ENCODE measurements at regions not wholly inside any gene's neighbourhood (a gene's known extent, or its start where the extent isn't known, plus 50 kb on each side); places are given as distances from the start of the nearest gene placed in this dataset.
"Not testable (repeated sequence)": the region's sequence is repeated elsewhere in the genome, so short reads cannot be mapped to it uniquely, and the experiment has no call there.

DNA sequence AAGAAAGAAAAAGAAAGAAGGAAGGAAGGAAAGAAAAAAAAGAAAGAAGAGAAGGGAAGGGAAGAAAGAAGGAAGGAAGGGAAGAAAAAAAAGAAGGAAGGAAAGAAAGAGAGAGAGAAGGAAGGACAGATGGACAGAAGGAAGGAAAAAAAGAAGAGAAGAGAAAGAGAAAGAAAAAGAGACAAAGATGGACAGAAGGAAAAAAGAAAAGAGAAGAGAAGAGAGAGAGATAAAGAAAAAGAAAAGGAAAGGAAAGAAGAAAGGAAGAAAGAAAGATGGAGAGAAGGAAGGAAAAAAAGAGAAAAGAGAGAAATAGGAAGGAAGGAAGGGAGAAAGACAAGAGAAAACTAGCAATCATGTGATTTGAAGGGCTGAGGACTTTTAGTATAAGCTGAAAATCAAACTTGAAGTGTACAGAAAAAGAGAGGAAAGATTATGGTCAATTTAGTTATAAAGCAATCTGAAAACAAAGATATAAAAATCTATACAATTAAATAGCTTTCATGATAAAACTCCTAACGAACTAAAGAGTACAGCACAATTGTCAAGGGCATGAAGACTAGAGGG lies 115.3 kb downstream of the LTN1 start:
- no peak for DNase-seq

DNA sequence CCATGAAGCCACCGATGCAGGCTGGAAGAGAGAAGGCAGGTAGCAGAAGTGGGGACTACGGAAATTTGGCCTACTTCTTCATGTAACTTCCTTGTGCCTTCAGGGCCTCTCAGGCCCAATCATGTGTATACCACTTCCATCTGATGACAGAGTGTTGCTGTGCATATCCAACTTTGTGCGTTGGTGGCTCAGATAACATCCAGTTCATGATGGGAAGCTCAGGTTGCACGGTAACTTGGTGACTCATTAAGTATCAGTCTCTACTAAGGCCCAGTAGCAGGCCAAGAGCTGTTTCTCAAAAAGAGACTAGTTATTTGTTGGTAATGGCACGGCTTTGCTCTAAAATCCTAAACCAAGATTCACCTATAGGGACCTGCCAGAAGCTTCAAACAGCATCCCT lies 117.6 kb downstream of the LTN1 start:
- DNase-seq, result no peak

DNA sequence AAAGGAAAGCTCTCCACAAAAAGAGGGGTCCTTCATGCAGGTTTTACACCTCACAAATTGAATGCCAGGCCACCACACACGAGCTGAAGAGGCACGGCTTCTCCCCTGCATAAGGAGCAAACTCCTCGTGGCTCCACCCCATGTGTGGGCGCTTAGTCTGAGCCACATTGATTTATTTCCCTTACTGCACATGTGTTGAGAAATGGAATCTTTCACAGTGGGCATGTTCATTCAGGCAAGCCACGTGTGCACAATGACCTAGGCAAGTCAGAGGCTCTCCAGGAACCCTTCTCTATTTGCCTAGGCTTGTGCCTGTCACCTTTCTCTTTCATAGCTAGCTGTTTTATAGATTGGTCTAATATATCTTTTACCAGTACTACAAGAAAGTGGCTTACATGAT lies 120.5 kb downstream of the LTN1 start:
- DNase-seq, result no peak

DNA sequence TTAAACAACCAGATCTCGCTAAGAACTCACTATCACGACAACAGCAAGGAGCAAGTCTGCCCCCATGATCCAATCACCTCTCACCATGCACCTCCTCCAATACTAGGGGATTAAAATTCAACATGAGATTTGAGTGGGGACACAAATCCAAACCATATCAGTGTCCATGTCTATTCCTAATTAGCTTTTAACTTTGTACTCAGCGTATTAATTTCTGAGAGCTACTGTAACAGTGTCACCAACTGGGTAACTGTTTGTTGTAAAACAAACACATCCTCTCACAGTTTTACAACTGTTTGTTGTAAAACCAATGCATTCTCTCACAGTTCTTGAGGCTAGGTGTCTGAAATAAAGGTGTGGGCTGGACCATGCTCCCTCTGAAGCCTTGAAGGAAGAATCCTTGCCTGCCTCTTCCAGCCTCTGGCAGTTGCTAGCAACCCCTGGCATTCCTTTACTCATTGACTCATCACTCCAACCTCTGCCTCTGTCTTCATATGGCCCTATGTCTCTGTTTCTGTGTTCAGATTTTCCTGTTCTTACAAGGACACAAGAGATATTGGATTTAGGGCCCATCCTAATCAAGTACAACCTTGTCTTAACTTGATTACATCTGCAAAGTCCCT lies 121.2 kb downstream of the LTN1 start:
- DNase-seq, result no peak

DNA sequence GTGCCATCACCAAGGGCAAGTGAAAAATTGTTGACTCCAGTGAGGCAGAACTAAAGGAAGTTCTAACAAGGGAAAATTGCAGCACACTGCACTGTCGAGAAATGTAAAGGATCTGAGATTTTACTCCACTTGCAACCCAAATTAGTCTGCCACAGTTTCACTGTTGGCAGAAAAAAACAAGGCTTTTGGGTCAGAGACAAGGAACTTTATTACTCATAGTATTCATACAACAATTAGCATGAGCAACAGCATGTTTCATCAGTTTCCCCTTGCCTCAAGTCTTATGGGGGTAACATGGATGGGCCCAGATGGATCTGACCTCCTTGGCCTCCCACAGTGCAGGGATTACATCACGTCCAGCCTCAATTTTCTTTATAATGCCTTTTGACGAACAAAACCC lies 125.3 kb downstream of the LTN1 start:
- DNase-seq, result no peak

DNA sequence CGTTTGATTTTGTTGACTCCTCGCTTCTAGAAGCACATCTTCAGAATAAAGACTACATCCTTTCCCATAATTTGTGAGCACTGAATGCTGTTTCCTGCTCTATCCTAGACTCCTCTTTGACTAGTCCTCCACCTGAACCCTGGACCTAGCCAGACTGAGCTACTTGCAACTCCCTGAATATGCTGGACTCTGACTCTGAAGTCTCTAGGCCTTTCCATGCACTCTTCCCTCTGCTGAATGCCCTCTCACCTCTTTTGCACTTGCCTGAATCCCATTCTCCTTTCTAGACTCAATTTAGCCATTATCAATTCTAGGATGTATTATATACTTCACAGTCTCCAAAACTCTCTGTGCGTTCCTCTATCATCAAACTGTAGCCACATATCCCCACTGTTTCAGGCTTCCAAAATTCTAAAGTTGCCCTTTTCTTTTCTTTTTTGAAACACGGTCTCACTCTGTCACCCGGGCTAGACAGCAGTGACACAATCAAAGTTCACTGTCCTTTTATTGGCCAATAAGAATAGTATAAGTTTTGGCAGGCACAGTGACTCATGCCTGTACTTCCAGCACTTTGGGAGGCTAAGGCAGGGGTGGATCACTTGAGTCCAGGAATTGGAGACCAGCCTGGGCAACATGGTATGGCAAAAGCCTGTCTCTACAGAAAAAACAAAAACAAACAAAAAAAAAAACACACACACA lies 127.0 kb downstream of the LTN1 start:
- DNase-seq, result no peak

DNA sequence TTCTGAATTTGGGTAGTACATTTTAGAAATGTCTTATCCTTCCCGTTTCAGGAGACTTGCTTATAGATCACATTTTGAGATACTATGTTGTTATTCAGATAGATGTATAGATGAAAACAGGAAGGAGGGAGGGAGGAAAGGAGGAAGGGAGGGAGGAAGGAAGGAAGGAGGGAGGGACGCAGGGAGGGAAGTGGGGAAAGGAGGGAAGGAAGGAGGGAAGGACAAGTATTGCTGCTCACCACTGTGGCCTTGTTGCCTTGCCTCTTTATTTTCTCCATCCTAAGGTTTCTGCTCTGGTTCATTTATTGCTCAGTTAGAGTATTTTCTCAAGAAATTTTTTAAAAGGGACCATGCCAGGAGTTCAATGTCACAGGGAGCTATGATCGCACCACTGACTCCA lies 134.3 kb downstream of the LTN1 start:
- no peak for DNase-seq

DNA sequence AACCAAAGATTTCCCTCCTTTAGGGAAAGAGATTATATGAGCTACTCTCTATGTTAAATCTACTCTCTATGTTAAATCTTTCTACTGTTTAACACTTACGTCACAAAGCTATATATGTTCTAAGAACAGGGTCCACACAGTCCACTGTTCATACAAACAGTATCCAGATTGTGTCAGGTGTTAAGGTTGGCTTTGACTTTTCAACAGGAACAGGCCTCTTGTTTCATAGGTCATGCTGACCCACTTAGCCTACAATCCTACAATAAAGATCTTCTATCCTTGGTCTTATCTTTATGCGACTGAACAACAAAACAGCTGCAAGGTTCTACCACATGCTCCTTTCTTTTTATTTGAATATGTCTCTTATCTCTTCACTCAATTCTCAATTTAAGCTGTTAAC lies 134.9 kb downstream of the LTN1 start:
- DNase-seq, result no peak

DNA sequence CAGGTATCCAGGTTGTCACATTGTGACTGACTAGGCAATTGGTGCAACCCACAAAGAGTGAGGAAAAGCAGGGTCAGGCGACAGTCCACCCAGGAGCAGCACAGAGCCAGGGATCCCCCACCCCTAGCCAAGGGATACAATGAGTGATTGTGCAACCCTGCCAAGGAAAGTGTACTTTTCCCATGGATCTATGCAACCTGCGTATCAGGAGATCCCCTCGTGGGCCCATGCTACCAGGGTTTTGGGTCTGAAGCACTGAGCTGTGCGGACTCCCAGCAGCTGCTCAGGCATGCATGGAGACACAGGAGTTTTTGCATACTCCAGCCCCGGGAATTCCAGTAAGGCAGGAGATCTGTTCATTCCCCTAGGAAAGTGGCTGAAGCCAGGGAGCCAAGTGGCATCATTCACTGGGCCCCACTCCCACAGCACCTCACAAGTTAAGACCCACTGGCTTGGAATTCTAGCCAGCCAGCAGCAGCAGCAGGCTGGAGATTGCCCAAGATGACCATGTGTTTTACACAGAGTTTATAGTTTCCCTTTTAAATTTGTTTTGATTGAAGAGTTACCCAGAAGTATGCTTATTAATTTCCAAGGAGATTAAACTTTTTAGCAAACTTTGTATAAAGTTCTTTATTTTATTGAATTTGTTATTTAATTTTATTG lies 136.0 kb downstream of the LTN1 start:
- no peak for DNase-seq

DNA sequence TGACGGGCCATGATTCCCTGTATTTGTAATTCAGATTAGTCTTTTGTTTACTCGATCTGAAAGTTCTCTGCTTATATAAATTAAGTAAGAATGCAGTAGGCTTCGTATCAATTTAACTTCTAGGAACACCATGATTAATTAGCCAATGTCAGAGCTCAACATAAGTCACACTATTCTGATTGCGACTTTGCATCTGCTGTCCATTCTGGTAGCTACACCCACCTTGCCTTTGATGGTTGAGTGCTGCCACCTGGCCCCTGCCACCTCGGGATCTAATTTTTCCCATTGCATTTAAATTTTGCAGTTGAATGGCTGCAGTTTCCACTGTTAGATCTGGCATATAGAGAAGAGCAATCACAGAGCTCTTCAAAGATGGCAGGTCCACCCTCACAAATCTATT lies 140.0 kb downstream of the LTN1 start:
- no peak for DNase-seq

DNA sequence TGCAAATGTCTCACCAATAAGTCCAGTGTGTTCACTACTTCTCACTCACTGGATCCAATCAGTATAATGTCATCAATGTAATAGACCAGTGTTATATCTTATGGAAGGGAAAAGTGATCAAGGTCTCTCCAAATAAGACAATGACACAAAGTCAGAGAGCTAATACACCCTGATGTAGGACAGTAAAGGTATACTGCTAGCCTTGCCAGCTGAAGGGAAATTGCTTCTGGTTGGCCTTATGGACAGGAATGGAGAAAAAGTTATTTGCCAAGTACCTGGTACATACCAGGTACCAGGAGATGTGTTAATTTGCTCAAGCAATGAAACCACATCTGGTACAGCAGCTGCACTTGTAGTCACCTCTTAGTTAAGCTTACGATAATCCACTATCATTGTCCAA lies 141.0 kb downstream of the LTN1 start:
- DNase-seq, result no peak

DNA sequence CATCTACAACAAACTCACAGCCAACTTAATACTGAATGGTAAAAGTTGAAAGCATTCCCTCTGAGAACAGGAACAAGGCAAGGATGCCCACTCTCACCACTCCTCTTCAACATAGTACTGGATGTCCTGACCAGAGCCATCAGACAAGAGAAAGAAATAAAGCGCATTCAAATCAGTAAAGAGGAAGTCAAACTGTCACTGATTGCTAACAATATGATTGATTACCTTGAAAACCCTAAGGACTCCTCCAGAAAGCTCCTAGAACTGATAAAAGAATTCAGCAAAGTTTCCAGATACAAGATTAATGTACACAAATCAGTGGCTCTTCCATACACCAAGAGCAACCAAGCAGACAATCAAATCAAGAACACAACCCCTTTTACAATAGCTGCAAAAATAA lies 153.4 kb downstream of the LTN1 start:
- DNase-seq, result not testable (repeated sequence)

DNA sequence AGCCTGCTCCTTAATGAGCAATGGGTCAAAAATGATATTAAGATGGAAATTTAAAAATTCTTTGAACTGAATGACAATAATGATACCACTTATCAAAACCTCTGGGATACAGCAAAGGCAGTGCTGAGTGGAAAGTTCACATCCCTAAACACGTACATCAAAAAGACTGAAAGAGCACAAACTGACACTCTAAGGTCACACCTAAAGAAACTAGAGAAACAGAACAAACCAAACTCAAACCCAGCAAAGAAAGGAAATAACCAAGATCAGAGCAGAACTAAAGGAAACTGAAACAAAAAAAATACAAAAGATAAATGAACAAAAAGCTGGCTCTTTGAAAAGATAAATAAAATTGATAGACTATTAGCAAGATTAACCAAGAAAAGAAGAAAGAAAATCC lies 155.3 kb downstream of the LTN1 start:
- DNase-seq, result not testable (repeated sequence)

DNA sequence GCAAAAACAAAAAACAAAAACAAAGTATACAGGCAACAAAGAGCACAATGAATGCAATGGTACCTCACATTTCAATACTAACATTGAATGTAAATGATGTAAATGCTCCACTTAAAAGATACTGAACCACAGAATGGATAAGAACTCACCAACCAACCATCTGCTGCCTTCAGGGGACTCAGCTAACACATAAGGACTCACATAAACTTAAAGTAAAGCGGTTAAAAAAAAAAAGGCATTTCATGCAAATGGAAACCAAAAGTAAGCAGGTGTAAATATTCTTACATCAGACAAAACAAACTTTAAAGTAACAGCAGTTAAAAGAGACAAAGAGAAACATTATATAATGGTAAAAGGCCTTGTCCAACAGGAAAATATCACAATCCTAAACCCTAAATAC lies 156.1 kb downstream of the LTN1 start:
- not testable (repeated sequence) for DNase-seq

DNA sequence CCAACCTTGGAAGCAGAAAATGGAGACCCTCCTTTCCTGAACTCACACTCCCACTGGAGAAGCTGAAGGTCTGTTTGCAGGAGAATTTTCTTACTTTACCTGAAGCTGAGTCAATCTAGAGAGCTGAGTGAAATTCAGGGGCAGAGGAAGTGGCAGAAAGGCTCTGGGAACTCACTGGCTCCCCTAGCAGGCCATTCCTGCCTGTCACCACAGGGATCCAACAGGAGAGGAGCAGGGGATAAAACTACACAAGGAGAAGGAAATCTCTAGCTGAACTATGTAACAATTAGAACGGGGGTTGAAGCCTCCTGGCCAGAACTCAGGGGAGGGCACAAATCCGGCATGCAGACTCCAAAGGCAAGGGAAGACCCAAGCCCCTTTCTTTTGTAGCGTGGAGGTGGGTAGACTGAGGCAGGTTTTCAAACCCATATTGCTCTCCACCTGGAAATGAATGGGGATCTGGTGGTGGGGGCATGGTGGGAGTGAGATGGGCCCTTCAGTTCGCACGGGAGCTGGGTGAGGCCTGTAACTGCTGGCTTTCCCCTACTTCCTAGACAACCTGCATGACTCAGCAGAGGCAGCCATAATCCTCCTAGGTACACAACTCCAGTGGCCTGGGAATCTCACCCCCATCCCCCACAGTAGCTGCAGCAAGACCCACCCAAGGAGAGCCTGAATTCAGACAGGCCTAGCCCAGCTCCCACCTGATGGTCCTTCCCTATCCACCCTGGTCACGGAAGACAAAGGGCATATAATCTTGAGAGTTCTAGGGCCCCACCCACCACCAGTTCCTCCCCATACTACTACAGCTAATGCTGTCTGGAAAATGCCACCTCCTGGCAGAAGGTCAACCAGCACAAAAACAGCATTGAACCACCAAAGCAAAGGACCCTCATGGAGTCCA lies 158.1 kb downstream of the LTN1 start:
- DNase-seq, result no peak

DNA sequence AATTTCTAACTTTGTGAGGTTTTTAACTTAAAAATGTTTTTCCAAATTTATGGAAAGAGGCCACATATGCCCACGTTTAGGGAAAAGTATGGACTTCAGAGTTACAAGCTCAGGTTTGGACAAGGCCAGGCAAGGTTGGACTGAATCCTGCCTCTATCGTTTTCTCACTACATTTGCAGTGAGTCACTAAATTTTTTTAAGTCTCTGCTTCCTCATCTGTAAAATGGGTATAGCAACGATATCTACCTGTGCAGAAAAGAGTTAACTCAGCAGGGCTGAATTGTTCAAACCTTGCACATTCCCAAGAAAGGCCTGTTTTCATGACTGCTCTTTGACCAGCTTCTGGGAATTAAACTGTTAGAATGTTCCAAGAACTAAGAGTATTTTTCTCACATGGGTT lies 159.1 kb downstream of the LTN1 start:
- no peak for DNase-seq

DNA sequence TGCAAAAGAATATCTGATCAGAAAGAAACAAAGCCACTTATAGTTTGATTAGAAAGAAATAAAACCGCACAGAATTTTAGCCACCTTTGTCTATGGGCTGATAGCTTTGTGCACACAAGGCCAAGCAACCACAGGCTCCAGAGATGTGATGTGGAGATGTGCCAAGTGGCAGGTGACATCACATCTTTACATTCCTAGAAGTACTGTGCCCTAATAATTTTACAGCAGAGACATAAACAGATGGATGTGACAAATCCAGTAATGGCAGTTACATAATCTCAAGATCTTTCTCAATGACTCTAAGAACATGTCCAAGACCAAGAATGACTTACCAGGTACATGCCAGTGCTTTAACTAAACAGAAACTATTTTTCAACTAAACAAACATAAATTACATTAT lies 159.5 kb downstream of the LTN1 start:
- no peak for DNase-seq

DNA sequence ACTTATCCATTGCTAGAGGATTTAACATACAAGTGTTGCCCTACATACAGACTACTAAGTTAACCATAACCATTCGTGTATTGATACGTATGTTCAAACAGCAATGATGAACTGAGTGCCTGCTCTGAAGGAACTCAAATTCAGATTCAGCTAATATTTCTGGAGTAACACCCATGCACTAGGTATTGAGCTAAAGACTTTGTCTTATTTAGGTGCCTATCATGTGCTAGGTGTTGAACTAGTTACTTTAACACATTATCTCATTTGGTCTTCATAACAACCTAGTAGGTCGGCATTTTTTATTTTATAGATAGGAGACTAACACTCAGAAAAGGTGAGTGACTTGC lies 160.0 kb downstream of the LTN1 start:
- no peak for DNase-seq

DNA sequence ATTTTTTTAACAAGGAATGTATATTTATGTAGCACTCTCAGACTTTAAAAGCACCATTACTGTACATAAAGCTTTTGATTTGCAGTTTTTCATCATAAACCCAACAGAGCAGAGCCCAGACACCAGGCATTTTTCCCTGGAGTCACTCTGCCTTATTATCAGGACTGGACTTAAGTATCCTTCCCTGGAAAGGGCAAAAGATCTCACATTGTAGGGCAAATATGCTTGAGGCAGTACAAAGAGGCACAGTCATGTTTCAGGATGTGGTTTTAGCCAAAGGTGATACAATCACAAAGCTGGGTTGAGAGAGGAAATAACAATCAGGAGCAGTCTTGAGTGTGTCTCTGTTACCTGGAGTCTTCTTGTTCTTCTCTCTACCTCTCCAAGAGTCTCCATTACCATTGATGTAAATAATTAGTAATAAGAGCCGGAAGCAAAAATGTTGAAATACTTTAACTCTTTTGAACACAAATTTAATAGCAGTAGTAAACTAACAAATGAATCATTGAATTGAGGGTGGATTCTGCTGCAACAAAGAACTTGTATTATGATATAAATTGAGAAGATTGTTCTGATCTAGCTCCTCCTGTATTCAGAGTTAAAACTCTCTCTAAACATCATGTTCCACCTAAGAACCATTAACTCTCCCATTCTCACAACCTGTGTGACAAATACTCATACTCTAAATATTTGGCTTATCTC lies 160.5 kb downstream of the LTN1 start:
- no peak for DNase-seq

DNA sequence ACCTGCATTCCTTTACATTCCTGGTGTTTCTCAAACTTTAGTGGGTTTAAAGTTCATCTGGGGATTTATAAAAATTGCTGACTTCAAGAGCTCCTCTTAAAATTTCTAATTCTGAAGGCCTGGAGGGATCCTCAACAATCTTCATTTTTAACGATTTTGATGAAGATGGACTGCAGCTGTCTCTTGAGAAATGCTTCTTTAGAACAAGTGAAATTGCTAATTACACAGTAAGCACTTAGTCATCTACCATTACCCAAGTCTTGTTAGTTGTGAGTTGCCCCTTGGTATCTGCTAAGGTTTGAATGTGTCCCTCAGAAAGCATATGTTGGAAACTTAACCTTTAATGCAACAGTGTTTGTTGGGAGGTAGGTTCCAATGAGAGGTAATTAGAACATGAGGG lies 163.7 kb downstream of the LTN1 start:
- no peak for DNase-seq

DNA sequence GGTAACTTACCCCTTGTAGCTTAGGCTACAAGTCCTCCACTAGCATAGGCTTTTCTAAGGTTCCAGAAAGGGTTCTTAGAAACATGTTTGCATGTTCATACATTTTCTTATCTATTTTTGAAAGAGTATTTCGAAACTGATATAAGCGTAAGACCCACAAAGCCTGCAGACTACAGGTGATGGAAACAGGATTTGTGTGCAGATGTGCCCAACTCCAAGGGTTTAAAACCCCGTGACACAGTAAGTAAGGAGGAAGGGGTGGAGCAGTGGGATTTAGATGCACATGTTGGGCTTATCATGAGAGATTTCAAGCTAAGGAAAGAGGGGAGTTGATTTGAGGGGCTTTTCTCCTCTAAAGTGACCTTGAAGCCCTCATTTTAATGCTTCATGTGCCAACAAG lies 164.7 kb downstream of the LTN1 start:
- DNase-seq, result no peak

DNA sequence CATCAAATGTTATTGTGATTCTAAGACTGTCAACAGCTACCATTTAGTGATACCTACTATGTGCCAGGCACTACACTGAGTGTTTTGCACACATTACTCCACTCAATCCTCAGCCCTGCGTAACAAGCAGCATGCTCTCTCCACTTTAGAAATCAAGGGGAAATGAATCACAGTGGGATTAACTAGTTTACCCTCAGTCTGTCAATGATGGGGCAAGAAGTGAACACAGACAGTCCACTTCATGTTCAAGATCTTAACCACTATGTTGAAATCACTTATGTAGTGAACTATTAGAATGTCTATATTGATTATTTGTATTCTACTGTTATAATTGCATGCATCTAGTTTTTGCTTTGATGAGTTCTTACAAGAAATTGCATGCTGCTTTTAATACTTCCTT lies 165.3 kb downstream of the LTN1 start:
- no peak for DNase-seq

DNA sequence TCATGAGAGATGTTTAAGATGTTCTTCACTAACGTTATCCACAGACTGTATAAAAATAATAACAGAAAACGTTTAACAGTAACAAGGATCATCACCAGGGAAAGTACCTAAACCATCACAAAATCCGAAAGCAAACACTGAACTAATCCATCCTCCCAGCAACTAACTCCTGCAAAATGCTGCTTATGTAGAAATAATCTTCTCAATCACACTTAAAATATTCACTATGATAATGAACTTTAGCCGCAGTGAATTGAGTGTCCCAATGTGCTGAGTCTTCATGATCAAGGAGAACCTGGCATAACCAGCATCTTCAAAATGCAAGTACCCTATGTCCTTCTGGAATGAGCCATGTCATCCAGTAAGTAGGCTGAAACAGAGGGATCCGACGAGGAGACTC lies 166.1 kb downstream of the LTN1 start:
- DNase-seq, result no peak
